BJ (cell line): ENCODE measurements at regions not wholly inside any gene's neighbourhood (a gene's known extent, or its start where the extent isn't known, plus 50 kb on each side); places are given as distances from the start of the nearest gene placed in this dataset.
"Not testable (repeated sequence)": the region's sequence is repeated elsewhere in the genome, so short reads cannot be mapped to it uniquely, and the experiment has no call there.

Experiments
- CTCF ChIA-PET: fragments of 350-600 bp; formaldehyde crosslinking; extraction: SDS; loops from one replicate; lab custom pipeline; 2021; ENCODE audit warnings: antibody characterized with exemption, inconsistent platforms; lab: Yijun Ruan, JAX
- POLR2A ChIA-PET: fragments of 300-600 bp; sonication (Branson Sonifier 250); formaldehyde crosslinking; extraction: SDS; loops from one replicate; lab custom pipeline; 2021; ENCODE audit warnings: antibody characterized with exemption; lab: Charles Lee
- DNase-seq: peaks from one replicate; pipeline ENCODE4 v3.0.0-alpha.2; 2011; ENCODE audit warnings: low read depth
- H3K27me3 ChIP-seq: 2 replicates; pipeline ENCODE4 v1.6.0; 2011; ENCODE audit warnings: low read length; ENCODE audit not compliant: control insufficient read depth, insufficient read depth
- H3K36me3 ChIP-seq: 2 replicates; pipeline ENCODE4 v1.5.1; 2011; ENCODE audit warnings: low read length; ENCODE audit not compliant: control insufficient read depth, insufficient read depth
- H3K4me3 ChIP-seq: 2 replicates; pipeline ENCODE4 v1.5.1; 2011; ENCODE audit warnings: low read depth, mild to moderate bottlenecking, control low read depth, low read length
- TF ChIP-seq, protein P1 (sequence below): IDR thresholded peaks from 2 replicates; pipeline ENCODE4 v1.5.1; 2011; ENCODE audit warnings: low read depth, mild to moderate bottlenecking, control low read depth, inconsistent platforms, low read length, moderate library complexity; ENCODE audit not compliant: insufficient read depth

GRCh38 chr11:95413021-95413420 is 182.0 kb upstream of the SESN3 start:
- H3K27me3 ChIP-seq, result no peaks in the 10 kb centered on the region
- H3K4me3 ChIP-seq, result no peak overlapping the region
- DNase-seq, result no peak
- TF ChIP-seq, protein P1, sequence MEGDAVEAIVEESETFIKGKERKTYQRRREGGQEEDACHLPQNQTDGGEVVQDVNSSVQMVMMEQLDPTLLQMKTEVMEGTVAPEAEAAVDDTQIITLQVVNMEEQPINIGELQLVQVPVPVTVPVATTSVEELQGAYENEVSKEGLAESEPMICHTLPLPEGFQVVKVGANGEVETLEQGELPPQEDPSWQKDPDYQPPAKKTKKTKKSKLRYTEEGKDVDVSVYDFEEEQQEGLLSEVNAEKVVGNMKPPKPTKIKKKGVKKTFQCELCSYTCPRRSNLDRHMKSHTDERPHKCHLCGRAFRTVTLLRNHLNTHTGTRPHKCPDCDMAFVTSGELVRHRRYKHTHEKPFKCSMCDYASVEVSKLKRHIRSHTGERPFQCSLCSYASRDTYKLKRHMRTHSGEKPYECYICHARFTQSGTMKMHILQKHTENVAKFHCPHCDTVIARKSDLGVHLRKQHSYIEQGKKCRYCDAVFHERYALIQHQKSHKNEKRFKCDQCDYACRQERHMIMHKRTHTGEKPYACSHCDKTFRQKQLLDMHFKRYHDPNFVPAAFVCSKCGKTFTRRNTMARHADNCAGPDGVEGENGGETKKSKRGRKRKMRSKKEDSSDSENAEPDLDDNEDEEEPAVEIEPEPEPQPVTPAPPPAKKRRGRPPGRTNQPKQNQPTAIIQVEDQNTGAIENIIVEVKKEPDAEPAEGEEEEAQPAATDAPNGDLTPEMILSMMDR, result no peak
- POLR2A ChIA-PET, result no interaction called here
- CTCF ChIA-PET, result no interaction called here
- no peaks in the 10 kb centered on the region for H3K36me3 ChIP-seq

DNA sequence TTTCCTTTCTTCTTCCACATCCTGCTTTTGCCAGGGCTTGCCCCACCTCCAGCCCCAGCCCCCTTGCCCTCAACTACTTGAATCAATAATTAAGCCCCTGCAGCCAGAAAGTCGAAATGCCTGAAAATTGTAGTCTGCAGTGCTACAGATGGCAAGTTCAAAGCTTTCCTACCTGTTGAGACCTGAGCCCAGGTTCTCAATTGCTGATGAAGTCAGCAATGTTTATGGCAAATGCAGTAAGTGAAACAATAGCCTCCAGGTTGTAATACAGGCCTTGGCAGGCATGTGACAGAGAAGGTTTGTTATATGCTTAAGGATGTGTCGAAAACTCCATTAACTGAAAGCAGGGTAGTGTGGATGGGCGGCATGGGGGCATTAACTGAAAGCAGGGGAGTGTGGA is 181.1 kb upstream of the SESN3 start:
- H3K27me3 ChIP-seq, result no peaks in the 10 kb centered on the region
- TF ChIP-seq, protein P1, result no peak
- DNase-seq, result no peak
- no peak overlapping the region for H3K4me3 ChIP-seq
- no peaks in the 10 kb centered on the region for H3K36me3 ChIP-seq
- ChIA-PET CTCF (no interaction called here), POLR2A (no interaction called here)

DNA sequence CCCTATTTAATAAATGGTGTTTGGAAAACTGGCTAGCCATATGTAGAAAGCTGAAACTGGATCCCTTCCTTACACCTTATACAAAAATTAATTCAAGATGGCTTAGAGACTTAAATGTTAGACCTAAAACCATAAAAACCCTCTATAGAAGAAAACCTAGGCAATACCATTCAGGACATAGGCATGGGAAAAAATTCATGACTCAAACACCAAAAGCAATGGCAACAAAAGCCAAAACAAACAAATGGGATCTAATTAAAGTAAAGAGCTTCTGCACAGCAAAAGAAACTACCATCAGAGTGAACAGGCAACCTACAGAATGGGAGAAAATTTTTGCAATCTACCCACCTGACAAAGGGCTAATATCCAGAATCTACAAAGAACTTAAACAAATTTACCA is 179.7 kb upstream of the SESN3 start:
- CTCF ChIA-PET, POLR2A ChIA-PET, H3K27me3 ChIP-seq, H3K4me3 ChIP-seq, DNase-seq, H3K36me3 ChIP-seq: not testable (repeated sequence)

DNA sequence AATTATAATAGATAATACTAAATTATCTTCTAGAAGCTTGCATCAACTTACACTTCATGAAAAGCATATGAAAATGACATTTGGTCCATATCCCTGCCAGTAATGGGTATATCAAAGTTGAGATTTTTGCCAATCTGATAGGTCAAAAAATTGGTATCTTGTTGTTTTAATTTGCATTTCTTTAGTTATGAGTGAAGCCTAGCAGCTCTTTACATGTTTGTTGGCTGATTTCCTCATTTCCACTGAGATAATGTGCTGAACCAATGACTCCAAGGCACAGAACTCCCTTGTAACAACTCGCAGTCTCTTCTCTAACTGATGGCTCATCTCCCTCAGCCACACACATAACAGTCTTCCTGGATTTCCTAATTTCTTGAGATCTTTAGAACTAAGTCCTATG is 175.3 kb upstream of the SESN3 start:
- Histone ChIP-seq H3K27me3 (no peaks in the 10 kb centered on the region), H3K36me3 (no peaks in the 10 kb centered on the region), H3K4me3 (no peak overlapping the region)
- TF ChIP-seq, protein P1, result no peak
- no peak for DNase-seq
- ChIA-PET CTCF (no interaction called here), POLR2A (no interaction called here)

DNA sequence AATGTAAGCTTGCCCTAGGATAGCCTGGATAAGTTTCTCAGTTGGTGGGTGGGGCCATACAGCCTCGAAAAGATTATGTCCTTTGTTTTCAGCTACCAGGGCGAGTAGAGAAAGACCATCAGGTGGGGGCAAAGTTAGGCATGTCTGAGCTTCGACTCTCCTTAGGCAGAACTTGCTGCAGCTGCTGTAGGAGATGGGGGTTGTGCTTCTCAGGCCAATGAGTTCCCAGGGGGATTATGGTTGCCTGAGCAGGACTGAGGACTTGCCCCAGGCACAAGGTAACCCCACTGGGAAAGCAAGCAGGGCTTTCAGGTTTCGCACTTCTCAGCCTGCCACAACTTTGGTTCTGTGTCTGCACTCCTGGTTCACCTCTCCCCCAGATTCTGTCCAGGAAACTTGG is 173.4 kb upstream of the SESN3 start:
- no peak overlapping the region for H3K4me3 ChIP-seq
- no peaks in the 10 kb centered on the region for H3K27me3 ChIP-seq
- no peak for DNase-seq
- ChIA-PET POLR2A (no interaction called here), CTCF (interaction anchor here (1.4 kb wide), 1 partner anchor 12 kb away, joined by 3 read pairs; no protein-coding TSS in a partner anchor)
- H3K36me3 ChIP-seq, result no peaks in the 10 kb centered on the region
- TF ChIP-seq, protein P1, result no peak

- no peak overlapping the region for H3K4me3 ChIP-seq
- POLR2A ChIA-PET, result no interaction called here
- DNase-seq, result no peak
- CTCF ChIA-PET, result no interaction called here
- TF ChIP-seq, protein P1, result no peak
- no peaks in the 10 kb centered on the region for H3K36me3 ChIP-seq
- H3K27me3 ChIP-seq, result no peaks in the 10 kb centered on the region
Measured at GRCh38 chr11:95398437-95399112, 167.6 kb upstream of the SESN3 start.
